Parathyroid adenoma (tissue), 2 donors: ENCODE measurements at regions not wholly inside any gene's neighbourhood (a gene's known extent, or its start where the extent isn't known, plus 50 kb on each side); places are given as distances from the start of the nearest gene placed in this dataset.

Experiments
- H2AFZ ChIP-seq: fragments of 300-600 bp; sonication (generic); one replicate; pipeline ENCODE4 v1.7.0; 2017; ENCODE audit warnings: antibody characterized with exemption, mild to moderate bottlenecking
- H3K27ac ChIP-seq: fragments of 300-600 bp; sonication (generic); one replicate; pipeline ENCODE4 v1.7.0; 2017
- H3K27me3 ChIP-seq: fragments of 300-600 bp; sonication (generic); one replicate; pipeline ENCODE4 v1.7.0; 2017; ENCODE audit warnings: low read length; ENCODE audit not compliant: control insufficient read depth, insufficient read depth
- H3K36me3 ChIP-seq: fragments of 300-600 bp; sonication (generic); one replicate; pipeline ENCODE4 v1.7.0; 2017; ENCODE audit warnings: low read length; ENCODE audit not compliant: control insufficient read depth, insufficient read depth
- H3K4me1 ChIP-seq: fragments of 300-600 bp; sonication (generic); one replicate; pipeline ENCODE4 v1.7.0; 2017; ENCODE audit warnings: control low read depth
- H3K4me2 ChIP-seq: fragments of 300-600 bp; sonication (generic); one replicate; pipeline ENCODE4 v1.7.0; 2017; ENCODE audit warnings: low read length
- H3K4me3 ChIP-seq: fragments of 300-600 bp; sonication (generic); one replicate; pipeline ENCODE4 v1.7.0; 2017; ENCODE audit warnings: low read depth, low read length
- H3K79me2 ChIP-seq: fragments of 300-600 bp; sonication (generic); one replicate; pipeline ENCODE4 v1.7.0; 2017; ENCODE audit warnings: control low read depth
- H3K9ac ChIP-seq: fragments of 300-600 bp; sonication (generic); one replicate; pipeline ENCODE4 v1.7.0; 2017; ENCODE audit warnings: mild to moderate bottlenecking
- H3K9me3 ChIP-seq: fragments of 300-600 bp; sonication (generic); one replicate; pipeline ENCODE4 v1.7.0; 2017; ENCODE audit warnings: low read length; ENCODE audit not compliant: control insufficient read depth
- CTCF ChIP-seq: fragments of 300-600 bp; sonication (generic); IDR thresholded peaks from one replicate; pipeline ENCODE4 v1.7.0; 2017; ENCODE audit warnings: antibody characterized with exemption, mild to moderate bottlenecking
- donor health status: primary hyperparathyroidism.

GRCh38 chr4:19406789-19407188 is 844.9 kb upstream of the SLIT2 start:
- Histone ChIP-seq H3K79me2 (no peaks in the 10 kb centered on the region), H3K27ac (no peak overlapping the region), H3K27me3 (no peaks in the 10 kb centered on the region), H2AFZ (no peak overlapping the region), H3K4me2 (no peak overlapping the region), H3K36me3 (no peaks in the 10 kb centered on the region), H3K9me3 (no peaks in the 10 kb centered on the region), H3K4me1 (no peaks in the 10 kb centered on the region), H3K4me3 (no peak overlapping the region), H3K9ac (no peak overlapping the region)
- TF ChIP-seq CTCF: no peak

GRCh38 chr4:19403786-19404370 is 847.8 kb upstream of the SLIT2 start:
- no peaks in the 10 kb centered on the region for H3K4me1 ChIP-seq
- TF ChIP-seq CTCF: no peak
- H3K36me3 ChIP-seq: no peaks in the 10 kb centered on the region
- H3K9ac ChIP-seq: no peak overlapping the region
- no peak overlapping the region for H3K4me3 ChIP-seq
- no peaks in the 10 kb centered on the region for H3K79me2 ChIP-seq
- no peak overlapping the region for H2AFZ ChIP-seq
- H3K4me2 ChIP-seq: no peak overlapping the region
- H3K9me3 ChIP-seq: no peaks in the 10 kb centered on the region
- no peaks in the 10 kb centered on the region for H3K27me3 ChIP-seq
- H3K27ac ChIP-seq: no peak overlapping the region

GRCh38 chr4:19402581-19403065 is 849.1 kb upstream of the SLIT2 start:
- no peaks in the 10 kb centered on the region for H3K27me3 ChIP-seq
- no peak overlapping the region for H3K27ac ChIP-seq
- H3K9ac ChIP-seq: no peak overlapping the region
- H3K4me1 ChIP-seq: no peaks in the 10 kb centered on the region
- TF ChIP-seq CTCF: no peak
- no peaks in the 10 kb centered on the region for H3K79me2 ChIP-seq
- H3K9me3 ChIP-seq: no peaks in the 10 kb centered on the region
- no peaks in the 10 kb centered on the region for H3K36me3 ChIP-seq
- H3K4me3 ChIP-seq: no peak overlapping the region
- H3K4me2 ChIP-seq: no peak overlapping the region
- no peak overlapping the region for H2AFZ ChIP-seq

GRCh38 chr4:19401301-19402080 is 850.2 kb upstream of the SLIT2 start:
- Histone ChIP-seq H3K9ac (no peak overlapping the region), H3K4me1 (no peaks in the 10 kb centered on the region), H3K4me2 (no peak overlapping the region), H3K36me3 (no peaks in the 10 kb centered on the region), H3K4me3 (no peak overlapping the region), H3K9me3 (no peaks in the 10 kb centered on the region), H3K27ac (no peak overlapping the region), H3K27me3 (no peaks in the 10 kb centered on the region), H2AFZ (no peak overlapping the region), H3K79me2 (no peaks in the 10 kb centered on the region)
- TF ChIP-seq CTCF: no peak
